T-helper 22 cell (primary cell): ENCODE measurements at regions not wholly inside any gene's neighbourhood (a gene's known extent, or its start where the extent isn't known, plus 50 kb on each side); places are given as distances from the start of the nearest gene placed in this dataset.
"Not testable (repeated sequence)": the region's sequence is repeated elsewhere in the genome, so short reads cannot be mapped to it uniquely, and the experiment has no call there.

ENCODE experiments used
- DNase-seq: peaks from one replicate; pipeline ENCODE4 v3.0.0-alpha.2; 2020; ENCODE audit warnings: low read depth

DNA sequence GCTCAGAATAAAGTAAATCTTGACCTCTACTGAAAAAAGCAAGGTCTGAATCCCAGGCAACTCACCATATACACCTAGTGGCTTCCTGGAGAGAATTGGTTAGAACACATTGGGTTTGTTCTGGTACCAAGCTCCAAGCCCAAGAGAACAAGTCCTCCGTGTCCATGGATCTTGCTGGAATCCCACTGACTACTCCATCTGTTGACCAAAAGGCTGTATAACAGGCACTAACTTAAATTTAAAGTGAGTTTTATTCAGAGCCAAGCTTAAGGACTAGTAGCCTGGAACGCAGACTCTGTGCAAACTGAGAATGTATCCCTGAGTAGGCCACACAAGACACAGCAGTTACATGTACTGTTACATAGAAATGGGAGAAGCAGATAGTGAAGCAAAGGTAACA is 342.1 kb upstream of the LRRC3B start:
- no peak for DNase-seq

DNA sequence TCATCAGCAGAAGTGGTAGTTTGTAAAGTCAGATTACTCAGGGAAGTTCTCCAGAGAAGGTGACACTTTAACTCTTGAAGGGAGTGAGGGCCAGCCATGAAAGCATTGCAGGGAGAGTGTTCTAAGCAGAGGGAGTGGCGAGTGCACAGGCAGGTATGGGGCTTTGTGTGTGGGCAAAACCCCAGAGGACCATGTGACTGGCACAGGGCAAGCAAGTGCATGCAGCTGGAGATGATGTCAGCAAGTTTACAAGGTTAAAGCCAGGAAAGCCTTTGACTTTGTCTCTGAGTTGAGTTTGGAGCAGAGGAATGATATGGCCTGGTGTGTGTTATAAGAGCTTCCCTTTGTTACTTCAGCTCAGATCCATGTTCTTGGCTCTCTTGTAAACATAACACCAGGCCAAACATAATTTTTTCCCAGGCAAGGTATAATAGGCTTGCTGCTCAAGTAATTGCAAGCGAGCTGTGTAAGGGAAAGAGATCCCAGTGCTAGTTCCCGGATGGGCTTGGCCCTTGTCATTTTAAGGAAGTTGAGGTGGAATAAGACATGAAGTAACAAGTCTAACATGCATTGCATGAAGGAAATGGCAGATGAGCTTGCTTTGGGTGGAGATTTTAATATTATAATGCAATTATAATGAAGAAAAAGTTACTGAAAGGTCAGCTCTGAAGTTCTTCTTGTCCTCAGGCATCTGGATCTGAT is 341.1 kb upstream of the LRRC3B start:
- no peak for DNase-seq

DNA sequence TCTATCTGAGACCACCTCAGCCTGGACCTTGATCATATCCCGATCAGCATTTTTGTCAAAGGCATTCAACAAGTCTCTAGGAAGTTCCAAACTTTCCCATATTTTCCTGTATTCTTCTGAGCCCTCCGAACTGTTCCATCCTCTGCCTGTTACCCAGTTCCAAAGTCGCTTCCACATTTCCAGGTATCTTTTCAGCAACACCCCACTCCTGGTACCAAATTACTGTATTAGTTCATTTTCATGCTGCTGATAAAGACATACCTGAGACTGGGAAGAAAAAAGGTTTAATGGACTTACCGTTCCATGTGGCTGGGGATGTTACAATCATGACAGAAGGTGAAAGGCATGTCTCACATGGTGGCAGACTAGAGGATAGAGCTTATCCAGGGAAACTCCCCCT is 338.1 kb upstream of the LRRC3B start:
- DNase-seq: not testable (repeated sequence)

DNA sequence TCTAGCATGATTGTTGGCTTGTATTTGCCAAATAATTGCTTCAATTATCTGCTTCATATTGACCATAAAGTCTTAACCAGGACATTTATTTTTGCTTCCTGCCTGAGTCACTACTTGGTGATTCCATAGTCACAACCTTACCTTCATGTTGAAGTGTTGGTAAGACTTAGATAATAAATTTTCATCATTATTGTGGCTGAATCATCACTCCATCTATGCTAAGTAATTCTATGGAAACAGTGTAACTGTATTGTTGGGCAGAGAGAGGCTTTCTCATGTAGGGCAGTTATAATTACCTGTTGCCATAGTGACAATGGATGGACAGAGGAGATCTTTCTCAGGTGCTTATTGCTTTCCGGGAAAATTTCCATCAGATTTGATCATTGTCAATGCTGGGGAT is 330.7 kb upstream of the LRRC3B start:
- no peak for DNase-seq

DNA sequence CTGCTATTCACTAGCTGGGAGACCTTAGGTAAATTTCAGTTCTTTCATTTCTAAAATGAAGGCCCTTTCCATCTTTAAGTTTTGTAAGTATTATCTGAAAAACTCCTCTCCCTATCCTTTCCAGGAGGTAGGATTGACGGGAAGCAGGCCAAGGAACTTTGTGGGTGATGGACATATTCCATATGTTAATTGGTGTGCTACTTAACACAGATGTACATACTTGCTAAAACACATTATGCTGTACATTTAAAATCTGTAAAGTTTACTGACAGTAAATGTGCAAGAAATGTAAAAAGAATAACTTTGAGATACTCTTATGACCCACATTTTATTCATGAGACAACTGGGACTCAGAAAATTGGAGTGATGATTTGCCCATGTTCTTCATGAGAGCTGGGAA is 329.8 kb upstream of the LRRC3B start:
- DNase-seq: no peak

DNA sequence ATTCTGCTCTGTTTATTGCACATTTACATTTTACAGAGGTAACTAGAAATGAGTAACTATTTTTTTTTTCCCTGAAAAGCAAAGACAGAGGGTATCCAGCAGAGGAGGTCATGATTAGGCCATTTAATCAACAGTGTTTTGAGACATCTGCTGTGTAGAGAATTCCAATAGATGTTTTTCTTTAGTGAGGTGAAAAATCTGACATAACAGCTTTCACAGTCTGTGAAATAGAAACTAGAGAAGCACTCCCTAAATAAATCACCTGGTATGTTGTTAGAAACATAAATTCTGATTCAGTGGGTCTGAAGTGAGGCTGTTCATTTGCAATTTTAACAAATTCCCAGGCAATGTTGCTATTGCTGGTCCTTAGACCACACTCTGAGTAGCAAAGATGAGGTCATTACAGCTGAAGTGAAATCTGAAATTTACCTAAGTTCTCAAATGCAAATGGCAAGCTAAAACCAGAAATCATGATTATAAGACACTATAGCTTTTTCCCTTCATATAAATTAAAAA is 329.2 kb upstream of the LRRC3B start:
- no peak for DNase-seq

DNA sequence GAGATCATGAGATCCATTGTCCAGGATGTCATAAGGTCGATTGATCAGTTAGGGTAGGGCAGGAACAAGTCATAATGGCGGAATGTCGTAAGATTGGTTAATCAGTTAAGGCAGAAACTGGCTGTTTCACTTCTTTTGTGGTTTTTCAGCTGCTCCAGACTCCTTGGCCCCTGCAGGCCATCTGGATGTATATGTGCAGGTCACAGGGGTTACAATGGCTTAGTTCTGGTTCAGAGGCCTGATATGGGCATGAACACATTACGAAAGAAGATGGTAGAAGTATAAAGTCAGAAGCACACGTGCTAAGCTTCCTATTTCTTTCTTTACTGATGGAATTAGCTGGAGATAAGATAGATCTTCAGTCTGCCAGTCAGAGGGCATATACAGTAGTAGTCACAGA is 315.4 kb upstream of the LRRC3B start:
- DNase-seq: no peak

DNA sequence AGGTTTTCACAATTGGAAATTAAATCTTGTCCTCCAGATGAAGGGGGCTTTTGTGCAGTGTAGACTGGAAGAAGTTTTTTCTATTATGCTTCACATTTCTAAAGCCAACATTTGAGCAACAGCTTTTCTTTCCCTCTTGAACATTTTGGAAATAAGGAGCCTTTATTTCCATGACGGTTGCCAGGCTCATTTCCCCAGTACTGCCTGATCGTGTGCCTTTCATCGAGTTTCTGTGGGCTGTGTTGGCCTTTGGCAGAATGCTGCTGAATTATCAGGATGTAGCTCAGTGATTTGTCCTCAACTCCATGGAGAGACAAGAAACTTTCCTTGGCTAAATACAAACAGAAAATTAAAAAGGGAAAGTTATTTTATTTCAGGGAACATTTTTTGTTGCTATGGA is 314.8 kb upstream of the LRRC3B start:
- no peak for DNase-seq

DNA sequence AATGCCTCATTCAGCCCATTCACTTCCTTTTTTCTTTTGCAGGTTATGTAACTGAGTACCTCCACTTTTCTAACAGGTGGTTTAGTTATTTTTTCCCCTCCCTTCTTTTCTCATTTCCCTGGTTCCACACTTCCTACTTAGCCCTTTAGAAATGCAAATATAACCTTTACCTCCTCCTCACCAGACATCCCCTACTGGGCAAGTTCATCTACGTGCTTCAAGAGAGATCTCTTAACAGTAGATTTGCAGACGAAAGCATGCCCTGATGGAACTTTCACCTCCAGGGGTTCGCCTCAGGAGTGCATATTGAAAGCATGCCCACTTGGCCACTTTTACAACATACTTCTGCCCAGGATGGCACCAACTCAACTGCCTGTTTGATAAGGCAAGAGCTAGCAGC is 314.1 kb upstream of the LRRC3B start:
- no peak for DNase-seq

DNA sequence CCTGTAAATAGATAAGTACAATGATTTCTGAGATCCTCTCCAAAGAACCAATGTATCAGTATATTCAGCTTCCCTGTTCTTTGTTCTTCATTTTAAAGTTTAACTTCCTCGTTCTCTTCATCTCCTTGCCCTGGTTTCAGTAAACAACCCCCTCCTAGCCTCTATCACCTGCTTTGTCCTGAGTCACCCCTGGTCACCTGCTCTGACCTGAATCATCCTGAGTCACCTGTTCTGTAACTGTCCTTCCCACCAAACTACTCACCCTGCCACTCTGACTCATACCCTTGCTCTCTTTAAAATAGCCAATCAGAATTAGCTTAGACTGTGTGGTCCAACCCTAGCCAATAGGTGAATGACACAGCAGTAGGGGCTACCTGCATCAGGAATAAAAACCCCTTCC is 313.0 kb upstream of the LRRC3B start:
- DNase-seq: not testable (repeated sequence)

DNA sequence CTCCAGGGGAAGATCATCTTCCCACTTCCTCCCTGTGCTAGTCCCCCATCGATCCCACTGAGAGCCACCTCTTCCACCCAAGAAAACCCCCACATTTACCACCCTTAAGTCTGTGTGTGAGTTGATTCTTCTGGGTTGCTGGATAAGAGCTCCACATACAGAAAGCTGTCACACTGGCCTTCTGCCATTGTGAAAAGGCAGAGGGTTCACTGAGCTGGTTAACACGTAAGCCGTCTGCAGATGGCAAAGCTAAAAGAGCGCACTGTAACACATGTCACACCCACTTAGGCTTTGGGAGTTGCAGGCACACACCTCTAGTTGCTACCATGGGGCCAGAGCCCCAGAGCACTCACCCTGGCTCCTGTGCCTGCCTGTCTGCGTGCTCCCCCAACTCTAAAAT is 309.8 kb upstream of the LRRC3B start:
- DNase-seq: no peak

DNA sequence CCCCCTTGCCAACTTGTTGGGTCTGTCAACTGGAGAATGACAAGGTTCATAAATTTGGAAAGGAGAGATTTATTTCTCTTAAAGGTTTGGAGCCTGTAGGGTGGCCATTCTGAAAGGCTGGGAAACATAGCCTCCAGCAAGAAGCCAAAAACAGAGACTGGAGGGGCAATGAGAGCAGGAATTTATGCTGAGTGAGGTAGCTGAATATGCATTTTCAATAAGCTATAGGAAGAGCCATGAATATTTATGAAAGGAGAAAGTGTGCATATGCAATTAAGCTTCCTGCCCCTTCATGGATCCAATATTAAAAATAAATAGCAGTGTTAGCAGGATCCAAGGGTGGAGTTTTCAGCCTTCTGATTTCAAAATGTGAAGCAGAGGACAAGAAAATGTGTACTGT is 306.1 kb upstream of the LRRC3B start:
- no peak for DNase-seq

DNA sequence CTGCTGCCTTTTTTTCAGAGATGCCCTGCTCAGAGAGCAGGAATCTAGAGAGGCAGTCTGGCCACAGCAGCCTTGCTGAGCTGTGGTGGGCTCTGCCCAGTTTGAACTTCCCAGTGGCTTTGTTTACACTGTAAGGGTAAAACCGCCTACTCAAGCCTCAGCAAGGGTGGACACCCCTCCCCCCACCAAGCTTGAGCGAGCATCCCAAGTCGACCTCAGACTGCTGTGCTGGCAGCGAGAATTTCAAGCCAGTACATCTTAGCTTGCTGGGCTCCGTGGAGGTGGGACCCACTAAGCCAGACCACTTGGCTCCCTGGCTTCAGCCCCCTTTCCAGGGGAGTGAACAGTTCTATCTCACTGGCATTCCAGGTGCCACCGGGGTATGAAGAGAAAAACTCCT is 298.8 kb upstream of the LRRC3B start:
- DNase-seq: not testable (repeated sequence)

DNA sequence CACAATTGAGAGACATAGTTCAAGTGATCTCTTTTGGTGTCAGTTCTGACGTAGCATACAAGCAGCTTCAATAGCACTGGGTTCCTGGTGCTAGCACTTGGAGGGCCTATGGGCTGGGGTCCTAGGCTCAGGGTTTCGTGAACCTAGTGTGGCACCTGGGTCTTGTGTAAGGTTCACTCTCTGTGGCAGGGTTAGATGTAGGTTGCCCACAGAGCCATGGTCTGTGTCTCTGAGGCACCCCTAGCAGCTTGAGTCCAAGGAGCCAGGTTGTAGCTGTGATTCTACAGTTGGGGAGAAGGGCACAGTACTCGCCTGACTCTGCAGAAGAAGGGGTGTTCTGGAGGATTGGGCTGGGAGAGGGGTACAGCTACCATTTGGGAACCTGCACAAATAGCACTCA is 282.6 kb upstream of the LRRC3B start:
- DNase-seq: no peak

DNA sequence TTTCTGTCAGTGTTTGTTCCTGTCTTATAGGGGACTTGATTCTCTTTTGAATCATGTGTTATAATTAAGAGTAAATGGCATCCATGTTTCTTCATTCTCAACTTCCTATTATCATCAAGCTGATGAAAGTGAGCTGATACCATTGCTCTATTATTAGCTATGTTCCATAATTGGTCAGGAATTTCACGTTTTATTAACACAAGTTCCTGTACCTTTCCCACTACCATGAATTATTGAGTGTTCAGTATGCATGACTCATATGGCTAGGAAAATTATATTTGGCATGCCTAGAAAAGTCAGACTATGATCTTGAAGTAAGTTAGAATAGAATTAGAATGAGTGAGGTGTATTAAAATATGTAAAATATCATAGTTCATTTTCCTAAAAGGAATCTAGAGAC is 278.9 kb upstream of the LRRC3B start:
- DNase-seq: no peak

DNA sequence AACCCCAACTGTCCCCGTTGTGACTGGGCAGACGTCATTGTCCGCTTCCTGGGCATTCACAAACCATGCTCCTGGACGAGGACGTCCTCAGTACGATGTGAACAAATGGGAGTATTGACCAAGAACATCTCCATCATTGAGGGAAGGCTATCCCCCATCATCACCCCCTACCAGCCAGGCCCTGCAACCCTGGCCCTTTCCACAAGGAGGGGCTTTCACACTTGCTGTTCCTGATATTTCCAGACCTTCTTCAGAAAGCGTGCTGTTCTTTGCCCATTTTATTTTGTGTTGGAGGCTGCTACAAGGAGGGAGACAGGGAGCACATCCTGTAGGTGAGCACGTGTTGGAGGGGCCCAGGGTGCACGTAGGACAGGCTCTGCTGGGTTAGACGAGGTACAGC is 277.0 kb upstream of the LRRC3B start:
- no peak for DNase-seq

DNA sequence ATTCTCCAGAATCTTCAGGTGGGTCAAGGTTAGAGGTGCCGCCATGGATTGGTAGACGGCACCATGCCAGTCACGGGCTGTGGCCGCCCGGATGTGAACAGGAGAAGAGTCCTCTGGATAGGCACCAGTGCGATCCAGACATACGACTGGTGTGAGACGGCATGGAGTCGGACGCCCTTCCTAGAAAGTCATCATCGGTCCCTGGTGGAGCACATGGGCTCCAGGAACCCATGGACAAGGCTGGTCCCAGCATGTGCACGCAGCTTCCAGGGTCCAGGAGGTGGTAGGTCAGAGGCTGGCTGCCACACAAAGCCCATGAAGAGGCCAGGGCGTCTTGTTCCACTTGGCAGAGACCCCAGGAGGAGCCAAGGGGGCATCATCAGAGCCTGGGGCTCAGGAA is 276.1 kb upstream of the LRRC3B start:
- DNase-seq: no peak

DNA sequence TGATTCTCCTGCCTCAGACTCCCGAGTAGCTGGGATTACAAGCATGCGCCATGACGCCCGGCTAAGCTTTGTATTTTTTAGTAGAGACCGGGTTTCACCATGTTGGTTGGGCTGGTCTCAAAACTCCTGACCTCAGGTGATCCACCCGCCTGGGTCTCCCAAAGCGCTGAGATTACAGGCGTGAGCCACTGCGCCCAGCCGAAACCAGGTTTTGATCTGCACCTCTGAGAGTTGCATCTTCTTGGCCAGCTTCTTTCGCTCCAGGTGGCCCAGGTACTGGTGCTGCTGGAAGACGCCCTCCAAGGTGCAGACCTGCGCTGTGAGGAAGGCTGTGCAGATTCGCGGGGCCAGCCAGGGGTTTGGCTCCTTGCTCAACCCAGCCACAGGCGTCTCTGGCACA is 275.4 kb upstream of the LRRC3B start:
- no peak for DNase-seq

DNA sequence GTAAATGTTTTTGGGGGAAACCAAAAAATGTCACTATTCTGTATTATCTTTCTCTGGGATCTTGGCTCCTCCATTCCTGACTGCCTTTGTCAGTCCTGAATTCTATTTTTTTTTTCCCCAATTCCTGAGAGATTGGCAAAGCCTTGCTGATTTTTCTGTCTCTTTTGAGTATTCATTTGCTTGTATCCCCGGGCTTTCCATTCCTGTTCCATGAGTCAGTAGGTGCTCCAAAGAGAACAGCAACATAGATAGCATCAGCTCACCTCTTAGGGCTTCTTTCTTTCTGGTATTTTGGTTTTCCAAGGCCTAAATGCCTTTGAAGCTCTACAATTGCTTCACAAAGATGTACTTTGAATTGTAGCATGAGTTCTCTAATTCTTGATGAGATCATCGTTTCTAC is 271.7 kb upstream of the LRRC3B start:
- DNase-seq: no peak

DNA sequence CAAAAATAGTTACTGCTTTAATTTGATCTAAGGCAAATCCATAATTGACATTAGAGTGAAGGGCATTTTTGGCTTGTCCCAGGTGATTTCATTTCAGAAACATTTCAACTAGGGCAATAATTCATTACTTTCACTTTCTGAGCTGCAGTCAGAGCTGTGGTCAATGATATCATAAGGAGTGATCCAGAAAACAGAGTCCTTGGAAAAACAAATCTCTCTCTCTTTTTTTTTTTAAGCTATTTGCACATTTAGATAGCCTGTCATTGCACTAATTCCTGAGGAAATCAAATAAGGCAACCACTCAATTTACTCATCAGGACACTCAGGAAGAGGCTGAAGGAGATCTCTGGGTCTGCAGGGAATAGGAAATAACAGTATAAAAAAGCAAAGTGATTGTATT is 269.5 kb upstream of the LRRC3B start:
- no peak for DNase-seq

DNA sequence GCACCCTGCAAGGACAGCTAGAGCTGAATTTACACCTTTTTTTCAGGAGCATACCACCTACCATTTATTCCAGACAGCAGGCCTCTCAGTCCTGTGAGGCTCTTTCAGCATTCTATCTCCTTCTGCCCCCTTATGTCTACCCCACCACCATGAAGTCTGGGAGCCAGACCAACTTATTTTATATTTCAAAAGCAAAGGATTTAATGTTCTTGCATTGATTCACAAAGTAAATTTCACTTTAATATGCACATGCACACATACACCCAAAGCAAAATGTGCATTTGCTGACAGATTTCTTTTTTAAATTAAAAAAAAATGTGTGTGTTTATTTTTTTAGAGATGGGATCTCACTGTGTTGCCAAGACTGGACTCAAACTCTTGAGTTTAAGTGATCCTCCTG is 264.2 kb upstream of the LRRC3B start:
- no peak for DNase-seq

DNA sequence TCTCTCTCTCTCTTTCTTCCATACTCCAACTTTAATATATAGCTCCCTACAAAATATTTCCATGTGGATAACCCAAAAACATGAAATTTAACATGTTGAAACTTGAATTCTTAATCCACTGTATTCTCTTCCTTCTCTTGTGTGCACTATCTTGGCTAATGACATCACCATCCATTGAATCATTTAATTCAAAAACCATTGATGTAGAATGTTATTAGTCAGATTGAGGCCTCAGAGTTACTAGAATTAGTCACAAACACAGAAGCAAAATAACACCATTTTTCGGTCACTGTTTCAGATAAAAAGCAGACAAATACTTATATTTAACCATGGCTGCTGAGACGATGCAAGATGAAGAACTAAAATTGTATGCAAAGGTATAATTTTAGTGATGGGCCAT is 256.9 kb upstream of the LRRC3B start:
- no peak for DNase-seq

DNA sequence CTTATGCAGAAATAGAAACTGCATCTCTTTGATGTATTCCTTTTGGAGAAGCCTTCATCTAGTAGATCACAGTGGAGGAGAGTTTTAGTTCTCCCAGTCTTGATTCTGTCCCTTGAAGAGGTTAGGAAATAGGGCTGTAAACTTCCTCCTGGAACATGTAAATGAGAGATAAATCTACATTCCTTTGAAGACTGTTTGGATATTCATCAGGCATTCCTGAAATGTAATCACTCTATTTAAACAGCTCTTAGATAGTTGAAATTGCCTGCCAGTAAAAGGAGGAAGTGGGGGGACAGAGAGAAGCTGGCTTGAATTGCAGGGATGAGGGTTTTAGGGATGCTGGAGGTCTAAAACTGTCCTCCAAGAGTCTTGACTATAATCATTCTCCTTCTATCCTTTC is 254.3 kb upstream of the LRRC3B start:
- DNase-seq: no peak

DNA sequence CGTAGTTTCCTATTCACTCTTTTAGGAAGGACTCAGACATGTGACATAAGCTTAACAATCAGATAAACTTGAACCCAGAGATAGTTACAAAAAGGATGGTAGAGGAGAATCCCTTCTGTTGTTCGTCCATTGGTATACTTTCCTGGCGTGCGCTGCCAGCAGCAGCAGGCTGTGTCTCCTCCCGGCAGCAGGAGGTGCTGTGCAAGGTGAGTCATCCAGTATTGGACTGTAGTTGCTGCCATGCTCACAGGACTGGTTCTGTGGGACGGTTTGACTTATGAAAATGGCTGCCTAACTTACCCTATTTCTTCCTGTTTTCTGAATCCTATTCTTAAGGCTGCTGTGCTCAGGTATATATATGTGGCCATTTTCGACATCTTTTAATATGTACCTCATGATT is 253.4 kb upstream of the LRRC3B start:
- DNase-seq: no peak
